ENCODE measurements at regions not wholly inside any gene's neighbourhood (a gene's known extent, or its start where the extent isn't known, plus 50 kb on each side); places are given as distances from the start of the nearest gene placed in this dataset.

DNA sequence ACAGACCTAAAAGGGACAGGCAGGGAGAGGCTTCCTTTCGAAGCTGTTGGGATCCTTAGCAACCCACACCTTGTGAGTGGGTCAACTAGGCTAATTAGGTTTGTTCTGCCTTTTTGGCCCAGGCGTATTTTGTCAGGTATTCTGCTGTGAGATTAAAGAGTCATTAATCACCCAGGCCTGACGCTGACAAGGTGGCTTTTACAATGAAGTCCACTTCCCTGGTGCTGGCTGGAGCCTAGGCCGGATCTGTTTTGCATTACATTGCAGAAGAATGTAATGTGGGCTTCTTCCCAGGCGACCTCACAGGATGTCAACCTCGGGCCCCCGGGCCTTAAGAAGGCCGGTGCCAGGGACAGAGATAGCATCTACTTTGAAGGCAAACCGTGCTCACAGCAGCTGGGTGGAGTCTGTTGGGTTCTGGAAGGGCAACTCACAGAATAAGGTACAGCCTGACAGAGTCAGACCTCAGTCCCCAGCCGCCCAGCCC lies 76.9 kb downstream of the HES1 start:
- DNase-seq, result no peak
- in situ Hi-C loops (cut with HindIII; ENCODE audit: low pct_ligation_motif_present, low pct_unique_long_range_greater_than_20kb, low sequenced_read_pairs), result no loop called here

GRCh38 chr3:194215392-194215791 lies 79.4 kb downstream of the HES1 start:
- in situ Hi-C loops (cut with HindIII; ENCODE audit: low pct_ligation_motif_present, low pct_unique_long_range_greater_than_20kb, low sequenced_read_pairs), result no loop called here
- DNase-seq, result no peak

DNA sequence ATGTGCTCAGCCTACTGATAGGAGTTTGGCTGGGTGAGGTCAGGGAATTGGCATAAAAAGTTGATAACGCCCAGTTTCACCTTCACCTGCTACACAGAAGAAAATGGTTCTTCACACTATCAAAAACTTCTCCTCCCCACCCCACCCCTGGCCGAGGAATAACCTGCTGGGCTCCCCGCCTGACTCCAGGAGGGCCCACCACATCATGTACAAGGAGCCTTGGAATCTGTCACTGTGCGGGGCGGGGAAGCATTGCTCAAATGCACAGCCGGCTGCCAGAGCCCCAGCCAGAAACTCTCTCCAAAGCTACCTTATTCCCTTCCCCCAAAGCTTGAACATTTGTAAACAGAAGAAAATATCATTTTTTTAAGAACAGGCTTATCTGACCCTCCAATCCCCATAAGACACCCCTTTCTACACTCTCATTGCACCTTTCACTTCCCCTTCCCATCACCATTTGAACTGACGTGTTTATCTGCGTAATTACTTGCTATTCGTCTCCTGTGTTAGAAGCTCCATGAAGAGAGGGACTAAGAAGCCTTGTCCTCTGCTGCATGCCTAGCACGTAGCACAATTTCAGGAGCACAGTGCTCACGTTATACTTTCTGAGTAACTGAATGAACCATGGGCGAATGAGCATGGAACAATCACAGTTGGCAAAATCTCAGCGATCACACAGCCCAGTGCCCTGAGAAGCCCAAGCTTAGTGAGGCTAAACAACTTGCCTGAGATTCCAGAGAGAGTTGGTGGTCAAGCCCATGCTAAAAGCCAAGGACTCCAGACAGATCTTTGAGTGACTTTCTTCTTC lies 82.9 kb downstream of the HES1 start:
- DNase-seq, result no peak
- in situ Hi-C loops (cut with HindIII; ENCODE audit: low pct_ligation_motif_present, low pct_unique_long_range_greater_than_20kb, low sequenced_read_pairs), result no loop called here

GRCh38 chr3:194219826-194220410 lies 84.0 kb downstream of the HES1 start:
- in situ Hi-C loops (cut with HindIII; ENCODE audit: low pct_ligation_motif_present, low pct_unique_long_range_greater_than_20kb, low sequenced_read_pairs), result no loop called here
- no peak for DNase-seq

DNA sequence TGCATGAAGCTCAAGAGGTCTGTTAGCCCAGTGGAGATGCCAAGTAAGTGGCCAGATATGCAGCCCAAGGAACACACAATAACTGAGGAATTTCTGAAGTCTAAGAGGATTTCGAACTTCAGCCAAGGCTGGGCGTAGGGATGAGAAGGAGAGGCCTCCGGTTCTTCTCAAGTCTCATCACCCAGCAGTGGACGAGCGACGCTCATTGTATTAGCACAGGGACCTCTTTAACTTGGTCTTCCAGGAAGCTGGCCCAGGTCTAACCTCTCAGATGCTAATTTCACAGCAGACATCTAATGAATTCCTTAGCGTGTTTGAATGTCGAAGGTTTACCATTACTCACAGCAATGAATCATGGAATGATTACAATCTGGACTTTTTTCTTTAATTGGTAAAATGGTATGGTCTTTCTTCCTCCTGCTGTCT lies 85.0 kb downstream of the HES1 start:
- no peak for DNase-seq
- in situ Hi-C loops (cut with HindIII; ENCODE audit: low pct_ligation_motif_present, low pct_unique_long_range_greater_than_20kb, low sequenced_read_pairs), result no loop called here

DNA sequence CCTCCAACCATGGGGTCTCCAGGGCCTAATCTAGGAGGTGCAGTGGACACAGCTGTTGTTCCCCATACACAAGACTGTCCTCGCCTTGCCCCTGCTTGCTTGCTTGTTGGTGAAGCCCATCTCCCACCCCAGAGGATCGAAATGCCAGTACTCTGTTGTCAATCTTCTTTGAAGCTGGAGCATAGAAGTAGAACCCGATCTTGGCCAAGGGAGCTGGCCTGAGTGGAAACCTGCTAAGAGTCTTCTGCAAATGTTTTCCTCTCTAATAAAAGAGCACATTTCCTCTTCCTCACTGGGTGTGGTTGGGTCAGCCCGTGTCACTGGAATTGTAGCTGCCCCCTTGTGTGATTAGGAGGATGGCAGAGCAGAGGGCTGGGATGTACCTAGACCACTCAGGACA lies 85.4 kb downstream of the HES1 start:
- no peak for DNase-seq
- in situ Hi-C loops (cut with HindIII; ENCODE audit: low pct_ligation_motif_present, low pct_unique_long_range_greater_than_20kb, low sequenced_read_pairs), result no loop called here

GRCh38 chr3:194223951-194224350 lies 88.0 kb downstream of the HES1 start:
- DNase-seq, result no peak
- in situ Hi-C loops (cut with HindIII; ENCODE audit: low pct_ligation_motif_present, low pct_unique_long_range_greater_than_20kb, low sequenced_read_pairs), result no loop called here

- in situ Hi-C loops (cut with HindIII; ENCODE audit: low pct_ligation_motif_present, low pct_unique_long_range_greater_than_20kb, low sequenced_read_pairs), result no loop called here
- DNase-seq, result no peak
Measured at GRCh38 chr3:194224471-194225417, 88.8 kb downstream of the HES1 start.

GRCh38 chr3:194225418-194225812 lies 89.5 kb downstream of the HES1 start:
- in situ Hi-C loops (cut with HindIII; ENCODE audit: low pct_ligation_motif_present, low pct_unique_long_range_greater_than_20kb, low sequenced_read_pairs), result no loop called here

GRCh38 chr3:194225988-194226663 lies 90.2 kb downstream of the HES1 start:
- in situ Hi-C loops (cut with HindIII; ENCODE audit: low pct_ligation_motif_present, low pct_unique_long_range_greater_than_20kb, low sequenced_read_pairs), result no loop called here
- no peak for DNase-seq

More at GRCh38 chr3:194225418-194225812, 89.5 kb downstream of the HES1 start:
- no peak for DNase-seq

- in situ Hi-C loops (cut with HindIII; ENCODE audit: low pct_ligation_motif_present, low pct_unique_long_range_greater_than_20kb, low sequenced_read_pairs), result no loop called here
- no peak for DNase-seq
Measured at GRCh38 chr3:194231929-194232832, 96.2 kb downstream of the HES1 start.

- DNase-seq, result no peak
- in situ Hi-C loops (cut with HindIII; ENCODE audit: low pct_ligation_motif_present, low pct_unique_long_range_greater_than_20kb, low sequenced_read_pairs), result no loop called here
Measured at GRCh38 chr3:194233150-194233549, 97.2 kb downstream of the HES1 start.

GRCh38 chr3:194235160-194235559 lies 99.2 kb downstream of the HES1 start:
- DNase-seq, result no peak
- in situ Hi-C loops (cut with HindIII; ENCODE audit: low pct_ligation_motif_present, low pct_unique_long_range_greater_than_20kb, low sequenced_read_pairs), result no loop called here

DNA sequence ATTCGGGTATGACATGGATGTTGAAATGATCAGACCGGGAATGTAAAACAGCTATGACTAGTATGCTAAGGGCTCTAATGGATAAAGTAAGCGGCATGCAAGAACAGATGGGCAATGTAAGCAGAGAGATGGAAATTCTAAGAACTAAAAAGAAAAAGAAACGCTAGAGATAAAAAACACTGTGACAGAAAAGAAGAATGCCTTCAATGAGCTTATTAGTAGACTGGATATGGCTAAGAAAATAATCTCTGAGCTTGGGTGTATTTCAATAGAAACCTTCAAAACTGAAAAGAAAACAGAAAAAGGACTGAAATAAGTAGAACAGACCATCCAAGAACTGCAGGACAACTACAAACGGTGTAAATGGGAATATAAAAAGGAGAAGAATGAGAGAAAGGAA lies 101.2 kb downstream of the HES1 start:
- in situ Hi-C loops (cut with HindIII; ENCODE audit: low pct_ligation_motif_present, low pct_unique_long_range_greater_than_20kb, low sequenced_read_pairs), result no loop called here
- no peak for DNase-seq

DNA sequence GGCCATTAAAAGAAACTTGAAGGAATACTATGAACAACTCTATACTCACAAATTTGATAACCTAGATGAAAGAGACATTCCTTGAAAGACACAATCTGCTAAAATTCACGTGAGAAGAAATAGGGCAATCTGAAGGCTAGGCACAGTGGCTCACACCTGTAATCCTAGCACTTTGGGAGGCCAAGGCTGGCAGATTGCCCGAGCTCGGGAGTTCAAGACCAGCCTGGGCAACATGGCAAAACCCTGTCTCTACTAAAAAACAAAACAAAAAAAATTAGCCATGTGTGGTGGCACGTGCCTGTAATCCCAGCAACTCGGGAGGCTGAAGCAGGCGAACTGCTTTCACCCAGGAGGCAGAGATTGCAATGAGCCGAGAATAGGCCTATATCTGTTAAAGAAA lies 104.8 kb downstream of the HES1 start:
- DNase-seq, result no peak
- in situ Hi-C loops (cut with HindIII; ENCODE audit: low pct_ligation_motif_present, low pct_unique_long_range_greater_than_20kb, low sequenced_read_pairs), result no loop called here

DNA sequence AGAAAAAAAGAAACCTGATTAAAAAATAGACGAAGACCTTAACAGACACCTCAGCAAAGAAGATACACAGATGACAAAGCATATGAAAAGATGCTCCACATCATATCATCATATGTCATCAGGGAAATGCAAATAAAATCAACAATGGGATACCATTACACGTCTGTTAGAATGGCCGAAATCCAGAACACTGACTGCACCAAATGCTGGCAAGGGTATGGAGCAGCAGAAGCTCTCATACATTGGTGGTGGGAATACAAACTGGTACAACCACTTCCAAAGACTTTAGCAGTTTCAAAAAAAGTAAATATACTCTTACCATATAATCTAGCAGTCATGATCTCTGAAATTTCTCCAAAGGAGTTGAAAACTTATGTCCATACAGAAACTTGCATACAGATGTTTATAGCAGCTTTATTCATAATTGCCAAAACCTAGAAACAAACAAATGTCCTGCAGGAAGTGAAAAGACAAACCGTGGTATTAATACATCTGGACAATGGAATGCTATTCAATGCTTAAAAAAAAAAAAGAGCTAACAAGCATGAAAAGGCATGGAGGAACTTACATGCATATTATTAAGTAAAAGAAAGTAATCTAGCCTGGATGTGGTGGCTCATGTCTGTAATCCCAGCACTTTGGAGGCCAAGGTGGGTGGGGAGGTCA lies 107.4 kb downstream of the HES1 start:
- DNase-seq, result no peak
- in situ Hi-C loops (cut with HindIII; ENCODE audit: low pct_ligation_motif_present, low pct_unique_long_range_greater_than_20kb, low sequenced_read_pairs), result no loop called here

DNA sequence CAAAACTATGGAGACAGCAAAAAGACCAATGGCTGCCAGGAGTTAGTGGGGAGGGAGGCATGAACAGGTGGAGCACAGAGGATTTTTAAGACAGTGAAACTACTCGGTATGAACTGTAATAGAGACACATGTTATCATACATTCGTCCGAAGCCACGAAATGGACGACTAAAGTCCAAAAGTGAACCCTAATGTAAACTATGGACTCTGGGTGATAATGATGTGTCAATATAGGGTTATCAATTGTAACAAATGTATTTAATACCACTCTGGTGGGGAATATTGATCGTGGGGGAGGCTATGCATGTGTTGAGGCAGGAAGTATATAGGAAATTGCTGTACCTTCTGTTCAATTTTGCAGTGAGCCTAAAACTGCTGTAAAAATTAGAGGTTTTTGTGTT lies 107.0 kb downstream of the CPN2 start:
- DNase-seq, result no peak
- in situ Hi-C loops (cut with HindIII; ENCODE audit: low pct_ligation_motif_present, low pct_unique_long_range_greater_than_20kb, low sequenced_read_pairs), result no loop called here

Measured in ACHN (cell line).